ENCODE measurements at regions not wholly inside any gene's neighbourhood (a gene's known extent, or its start where the extent isn't known, plus 50 kb on each side); places are given as distances from the start of the nearest gene placed in this dataset.

DNA sequence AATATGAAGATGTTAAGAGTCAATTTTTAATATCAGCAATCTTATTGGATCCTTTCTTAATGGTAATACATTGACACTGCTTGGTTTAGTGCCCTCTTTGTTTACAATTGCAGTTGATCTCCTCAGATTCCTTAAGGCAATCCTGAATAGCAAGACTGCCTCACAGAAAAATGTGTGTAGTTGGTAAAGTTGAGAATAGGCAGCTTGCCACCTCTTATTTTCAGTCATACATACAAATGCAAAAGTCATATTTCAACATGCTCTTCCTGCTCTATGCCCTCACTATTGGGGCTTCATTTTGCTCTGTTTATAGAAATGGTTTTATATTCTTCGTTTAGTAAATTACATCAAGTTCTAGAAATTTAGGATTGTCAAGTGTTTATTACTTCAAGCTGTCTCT is 661.1 kb upstream of the ANKRD30A start:
- TF ChIP-seq CTCF (IDR thresholded peaks at IDR 0.05) (no peak), POLR2A (IDR thresholded peaks at IDR 0.05) (no peak)

Measured in right lobe of liver (tissue), 4 donors.